ENCODE measurements at regions not wholly inside any gene's neighbourhood (a gene's known extent, or its start where the extent isn't known, plus 50 kb on each side); places are given as distances from the start of the nearest gene placed in this dataset.

DNA sequence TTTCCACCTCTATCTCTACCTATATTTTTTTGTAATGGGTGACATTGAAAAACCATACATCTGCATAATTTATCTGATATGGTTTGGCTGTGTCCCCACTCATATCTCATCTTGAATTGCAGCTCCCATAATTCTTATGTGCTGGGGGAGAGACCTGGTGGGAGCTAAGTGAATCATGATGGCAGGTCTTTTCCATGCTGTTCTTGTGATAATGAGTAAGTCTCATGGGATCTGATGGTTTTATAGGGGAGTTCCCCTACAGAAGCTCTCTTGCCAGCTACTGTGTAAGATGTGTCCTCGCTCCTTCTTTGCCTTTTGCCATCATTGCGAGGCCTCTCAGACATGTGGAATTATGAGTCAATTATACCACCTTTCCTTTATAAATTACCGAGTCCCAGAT lies 551.0 kb upstream of the ANO5 start:
- TF ChIP-seq POLR2A (IDR thresholded peaks at IDR 0.05): no peak
- TF ChIP-seq, protein P1, sequence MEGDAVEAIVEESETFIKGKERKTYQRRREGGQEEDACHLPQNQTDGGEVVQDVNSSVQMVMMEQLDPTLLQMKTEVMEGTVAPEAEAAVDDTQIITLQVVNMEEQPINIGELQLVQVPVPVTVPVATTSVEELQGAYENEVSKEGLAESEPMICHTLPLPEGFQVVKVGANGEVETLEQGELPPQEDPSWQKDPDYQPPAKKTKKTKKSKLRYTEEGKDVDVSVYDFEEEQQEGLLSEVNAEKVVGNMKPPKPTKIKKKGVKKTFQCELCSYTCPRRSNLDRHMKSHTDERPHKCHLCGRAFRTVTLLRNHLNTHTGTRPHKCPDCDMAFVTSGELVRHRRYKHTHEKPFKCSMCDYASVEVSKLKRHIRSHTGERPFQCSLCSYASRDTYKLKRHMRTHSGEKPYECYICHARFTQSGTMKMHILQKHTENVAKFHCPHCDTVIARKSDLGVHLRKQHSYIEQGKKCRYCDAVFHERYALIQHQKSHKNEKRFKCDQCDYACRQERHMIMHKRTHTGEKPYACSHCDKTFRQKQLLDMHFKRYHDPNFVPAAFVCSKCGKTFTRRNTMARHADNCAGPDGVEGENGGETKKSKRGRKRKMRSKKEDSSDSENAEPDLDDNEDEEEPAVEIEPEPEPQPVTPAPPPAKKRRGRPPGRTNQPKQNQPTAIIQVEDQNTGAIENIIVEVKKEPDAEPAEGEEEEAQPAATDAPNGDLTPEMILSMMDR (IDR thresholded peaks at IDR 0.05): no peak

Measured in body of pancreas (tissue), 4 donors.